ENCODE measurements at regions not wholly inside any gene's neighbourhood (a gene's known extent, or its start where the extent isn't known, plus 50 kb on each side); places are given as distances from the start of the nearest gene placed in this dataset.
"Not testable (repeated sequence)": the region's sequence is repeated elsewhere in the genome, so short reads cannot be mapped to it uniquely, and the experiment has no call there.

DNA sequence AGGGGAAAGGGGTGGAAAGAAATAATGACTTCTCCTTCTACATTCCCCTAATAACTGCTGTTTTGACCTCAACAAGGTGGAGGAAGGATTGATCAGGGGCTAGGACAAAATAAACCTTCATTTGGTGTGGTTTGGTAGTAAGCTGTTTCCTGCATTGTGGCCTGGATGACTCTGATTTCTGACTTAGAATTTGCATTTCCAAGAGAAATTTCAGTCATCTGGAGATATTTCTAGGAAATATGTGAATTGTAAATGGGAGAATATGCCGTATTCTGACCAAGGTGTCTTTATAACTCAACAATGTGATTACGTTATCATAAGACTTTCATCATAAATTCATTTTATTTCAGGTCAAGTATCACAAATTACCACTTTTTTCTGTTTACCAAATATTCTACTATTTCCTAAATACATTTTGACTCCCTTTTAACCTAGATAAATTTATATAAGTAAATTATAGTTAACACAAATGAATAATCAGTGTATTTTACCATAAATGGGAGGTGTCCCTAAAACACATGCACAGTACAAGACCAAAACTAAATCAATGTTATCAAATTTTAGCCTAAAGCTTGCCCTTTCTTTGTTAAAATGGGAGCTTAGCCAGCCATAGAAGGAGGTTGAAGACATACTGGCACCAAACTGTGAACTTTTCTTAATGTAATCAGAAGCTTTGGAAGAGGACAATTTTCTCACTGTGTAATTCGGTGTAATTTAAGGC, 828.8 kb downstream of the TMTC2 start:
- DNase-seq, result no peak

DNA sequence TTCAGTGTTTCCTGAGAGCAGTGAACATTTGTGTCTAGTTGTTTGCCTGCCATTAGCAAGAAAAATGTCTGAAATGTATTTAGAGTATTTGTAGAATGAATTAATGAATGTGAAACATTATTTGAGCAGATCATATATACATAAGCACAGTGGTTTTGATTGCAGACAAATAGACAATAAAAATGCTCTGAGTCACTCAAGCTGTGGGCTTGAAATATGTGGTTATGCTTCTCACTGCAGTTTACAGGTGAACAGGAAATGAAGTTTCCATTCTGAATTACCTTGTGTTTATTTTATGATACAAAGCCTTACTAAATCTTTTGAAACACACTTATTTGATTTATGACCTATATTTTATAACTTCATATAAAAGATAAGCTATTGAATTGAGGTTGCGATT, 827.7 kb downstream of the TMTC2 start:
- DNase-seq, result no peak

DNA sequence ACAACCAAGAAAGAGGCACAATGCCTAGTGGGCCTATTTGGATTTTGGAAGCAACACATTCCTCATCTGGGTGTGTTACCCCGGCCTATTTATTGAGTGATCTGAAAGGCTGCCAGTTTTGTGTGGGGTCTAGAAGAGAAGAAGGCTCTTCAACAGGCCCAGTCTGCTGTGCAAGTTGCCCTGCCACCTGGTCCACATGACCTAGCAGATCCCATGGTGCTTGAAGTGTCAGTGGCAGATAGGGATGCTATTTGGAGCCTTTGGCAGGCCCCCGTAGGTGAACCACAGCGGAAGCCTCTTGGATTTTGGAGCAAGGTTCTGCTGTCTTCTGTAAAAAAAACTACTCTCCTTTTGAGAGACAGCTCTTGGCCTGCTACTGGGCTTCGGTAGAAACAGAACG, 820.1 kb downstream of the TMTC2 start:
- no peak for DNase-seq

DNA sequence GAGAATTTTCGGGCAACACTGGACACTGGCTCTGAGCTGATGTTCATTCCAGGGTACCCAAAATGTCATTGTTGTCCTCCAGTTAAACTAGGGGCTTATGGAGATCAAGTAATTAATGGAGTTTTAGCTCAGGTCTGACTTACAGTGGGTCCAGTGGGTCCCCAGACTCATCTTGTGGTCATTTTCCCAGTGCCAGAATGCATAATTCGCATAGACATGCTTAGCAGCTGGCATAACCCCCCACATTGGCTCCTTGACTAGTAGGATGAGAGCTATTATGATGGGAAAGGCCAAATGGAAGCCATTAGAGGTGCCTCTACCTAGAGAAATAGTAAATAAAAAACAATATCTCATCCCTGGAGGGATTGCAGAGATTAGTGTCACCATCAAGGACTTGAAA, 818.9 kb downstream of the TMTC2 start:
- DNase-seq, result no peak

DNA sequence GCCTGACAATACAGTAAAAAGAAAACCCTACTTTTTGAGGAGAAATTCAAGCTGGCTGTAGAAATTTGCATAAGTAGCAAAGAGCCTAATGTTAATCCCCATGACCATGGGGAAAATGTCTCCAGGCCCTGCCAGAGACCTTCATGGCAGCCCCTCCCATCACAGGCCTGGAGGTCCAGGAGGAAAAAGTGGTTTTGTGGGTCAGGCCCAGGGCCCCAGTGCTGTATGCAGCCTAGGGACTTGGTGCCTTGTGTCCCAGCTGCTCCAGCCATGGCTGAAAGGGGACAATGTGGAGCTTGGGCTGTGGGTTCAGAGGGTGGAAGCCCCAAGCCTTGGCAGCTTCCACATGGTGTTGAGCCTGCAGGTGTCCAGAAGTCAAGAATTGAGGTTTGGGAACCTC, 813.2 kb downstream of the TMTC2 start:
- DNase-seq, result not testable (repeated sequence)

DNA sequence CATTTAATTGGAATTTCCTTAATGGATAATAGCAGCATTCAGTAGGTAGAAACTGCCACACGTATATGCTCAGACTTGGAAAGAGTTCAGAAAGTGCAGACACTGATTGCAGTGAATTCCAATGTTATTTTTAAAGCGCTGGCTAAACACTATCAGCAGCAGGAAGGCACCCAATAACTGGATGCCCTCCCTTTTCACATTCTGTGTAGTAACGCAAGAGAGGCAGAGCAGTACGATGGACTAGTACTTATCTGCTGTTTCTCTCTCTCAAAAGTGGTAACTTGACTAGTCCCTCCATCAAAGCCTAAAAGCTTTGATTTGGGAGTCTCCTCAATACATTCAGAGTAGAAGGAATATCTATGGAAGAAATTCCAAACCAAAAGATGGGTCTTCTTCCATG, 791.0 kb downstream of the TMTC2 start:
- DNase-seq, result no peak

DNA sequence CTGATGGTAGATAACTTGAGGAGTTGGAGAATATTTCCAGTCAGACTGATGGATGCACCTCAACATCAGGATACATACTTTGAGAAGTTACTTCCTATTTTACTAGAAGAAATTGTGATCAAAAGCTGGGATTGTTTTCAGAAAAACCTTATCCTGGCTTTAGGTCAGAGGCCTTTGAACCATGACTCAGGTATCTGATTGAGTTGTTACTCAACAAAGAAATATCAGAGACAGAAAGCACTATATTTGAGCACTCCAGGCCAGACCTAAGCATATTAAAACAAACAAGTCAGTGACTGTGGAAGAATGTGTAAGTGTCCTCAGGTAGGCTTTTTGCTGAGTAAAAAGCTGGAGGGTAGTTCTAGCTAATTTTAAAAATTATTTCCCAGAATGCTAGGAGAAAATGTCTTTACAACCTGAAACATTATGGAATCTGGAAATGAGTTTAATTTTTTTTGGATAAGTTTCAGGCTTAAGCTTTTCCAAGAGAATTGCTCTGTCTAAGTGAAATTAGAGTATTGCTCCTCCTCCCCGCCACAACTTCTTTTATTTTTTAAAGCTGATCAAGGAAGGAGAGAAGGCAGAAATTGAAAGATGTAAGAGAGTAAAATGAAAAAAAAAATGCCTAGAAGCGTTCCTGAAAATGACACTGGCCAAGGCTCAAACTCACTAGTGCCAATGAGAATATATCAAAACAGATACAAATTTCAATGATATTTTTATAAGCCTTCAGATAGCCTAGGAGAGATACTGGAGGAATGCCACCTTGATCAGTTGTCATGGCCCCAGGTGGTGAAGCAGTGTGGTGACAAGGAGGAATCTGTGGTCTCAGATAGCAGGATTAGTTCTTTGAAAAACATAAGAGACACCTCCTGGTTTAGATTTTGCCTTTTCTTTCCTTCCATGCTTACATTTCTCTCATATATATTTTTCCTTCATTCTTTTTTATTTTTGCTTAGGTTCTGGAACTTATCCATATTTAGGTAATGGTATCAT, 790.3 kb downstream of the TMTC2 start:
- no peak for DNase-seq

DNA sequence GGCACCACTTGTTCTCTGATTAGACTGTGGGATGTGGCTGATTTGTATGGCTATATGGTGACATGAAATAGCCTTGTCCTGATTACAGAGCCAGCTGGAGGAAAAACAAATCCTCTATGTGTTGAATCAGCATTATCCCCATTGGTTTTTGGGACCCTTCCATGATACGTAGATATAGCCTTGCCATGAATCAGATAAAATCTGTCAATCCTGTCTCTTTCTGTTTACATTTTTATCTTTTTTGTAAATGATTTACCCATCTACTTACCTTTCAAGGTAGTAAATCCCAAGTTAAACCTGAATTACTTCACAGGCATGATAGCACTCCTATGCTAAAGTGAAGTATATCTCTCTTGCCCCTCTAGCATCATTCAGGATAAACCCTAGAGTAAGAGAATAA, 789.3 kb downstream of the TMTC2 start:
- DNase-seq, result no peak

DNA sequence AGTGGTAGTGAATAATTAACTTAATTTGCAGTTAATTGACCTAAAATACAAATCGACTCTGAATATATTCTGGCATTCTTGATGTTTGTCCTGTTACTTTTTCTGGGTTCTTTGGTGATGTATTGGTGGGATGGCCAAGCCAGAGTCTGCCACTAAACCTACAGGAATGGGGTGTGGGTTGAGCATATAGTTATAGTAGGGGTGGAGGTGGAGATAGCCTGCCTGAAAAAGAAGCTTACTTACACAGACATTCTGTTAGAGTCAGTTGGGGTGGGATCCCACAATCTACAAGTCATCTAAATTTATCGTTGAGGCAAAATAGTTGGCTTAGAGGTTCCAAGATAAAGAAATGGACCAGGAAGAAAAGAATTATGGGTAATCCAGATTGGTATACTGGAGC, 787.7 kb downstream of the TMTC2 start:
- DNase-seq, result no peak

DNA sequence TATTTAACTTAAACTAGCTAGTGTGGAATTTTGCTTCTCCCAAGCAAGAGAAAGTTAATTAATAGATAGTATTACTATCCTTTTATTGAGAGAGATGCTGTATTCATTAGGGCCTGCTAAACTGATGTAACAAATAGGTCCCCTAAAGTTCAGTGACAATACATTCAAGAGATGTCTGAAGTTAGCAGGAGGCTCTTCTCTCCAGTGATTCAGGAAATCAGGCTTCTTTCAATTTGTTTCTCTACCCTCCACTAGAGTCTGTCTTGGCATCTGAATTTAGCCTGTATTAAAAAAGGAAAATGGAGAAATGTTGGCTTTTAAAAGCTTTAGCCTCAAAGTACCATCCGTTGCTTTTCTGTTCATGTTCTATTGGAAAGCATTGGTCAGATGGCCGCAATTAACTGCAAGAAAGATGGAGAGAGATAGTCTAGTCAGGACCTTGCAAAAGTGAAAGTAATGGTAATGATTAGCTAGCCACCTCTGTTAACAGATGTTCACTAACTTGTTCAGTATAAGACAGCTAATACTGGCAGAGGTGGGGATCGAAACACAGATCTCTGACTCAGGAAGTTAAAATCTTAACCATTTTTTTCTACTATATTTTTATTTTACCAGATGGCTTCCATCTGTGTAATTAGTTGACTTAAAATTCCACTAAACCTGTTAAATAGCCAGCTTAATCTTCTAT, 786.8 kb downstream of the TMTC2 start:
- DNase-seq, result peak; percentile 17

DNA sequence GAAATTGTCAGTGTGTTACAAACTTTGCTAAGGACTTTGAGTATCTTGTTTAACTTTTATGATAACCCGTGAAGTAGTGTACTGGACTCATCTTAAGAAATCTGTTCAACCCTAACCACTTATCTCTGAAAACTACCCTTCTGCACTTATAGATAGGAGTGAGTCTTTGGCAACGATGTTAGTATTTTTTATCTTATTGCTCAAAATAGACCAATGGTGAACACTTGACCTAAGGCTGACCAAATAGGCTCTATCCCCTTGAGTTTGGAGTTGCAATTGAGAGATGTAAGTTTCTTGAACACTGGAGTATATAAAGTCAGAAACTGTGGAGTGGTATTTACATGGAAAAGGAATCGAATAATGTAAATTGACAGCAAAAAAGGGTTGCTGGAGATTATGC, 786.1 kb downstream of the TMTC2 start:
- no peak for DNase-seq

DNA sequence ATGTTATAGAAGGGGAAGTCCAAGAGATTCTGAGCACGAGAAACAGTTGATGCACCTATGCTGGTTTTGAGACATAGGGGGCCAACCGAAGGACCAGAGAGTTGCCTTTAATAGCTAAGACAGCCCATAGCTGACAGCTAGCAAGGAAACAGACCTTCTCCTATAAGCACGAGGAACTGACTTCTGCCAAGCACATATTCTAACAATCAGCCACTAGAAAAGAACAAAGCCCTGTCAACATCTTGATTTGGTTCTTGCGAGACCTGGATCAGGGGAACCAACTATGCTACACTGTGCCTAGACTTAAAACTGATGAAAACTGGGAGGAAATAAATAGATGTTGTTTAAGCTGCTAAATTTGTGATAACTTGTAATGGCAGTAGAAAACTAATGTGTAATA, 785.6 kb downstream of the TMTC2 start:
- DNase-seq, result no peak

DNA sequence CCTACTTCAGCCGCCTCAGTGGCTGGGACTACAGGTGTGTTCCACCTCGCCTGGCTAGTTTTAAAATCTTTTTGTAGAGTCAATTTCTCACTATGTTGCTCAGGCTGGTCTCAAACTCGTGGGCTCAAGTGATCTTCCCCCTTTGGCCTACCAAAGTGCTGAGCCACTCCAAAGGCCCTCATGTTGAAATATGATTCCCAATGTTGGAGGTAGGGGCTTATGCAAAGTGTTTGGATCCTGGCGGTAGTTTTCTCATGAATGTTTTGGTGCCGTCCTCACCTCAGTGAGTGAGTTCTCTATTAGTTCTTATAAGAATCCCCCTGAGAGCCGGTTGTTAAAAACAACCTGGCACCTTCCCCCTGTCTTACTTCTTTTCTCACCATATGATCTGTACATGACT, 784.6 kb downstream of the TMTC2 start:
- no peak for DNase-seq

DNA sequence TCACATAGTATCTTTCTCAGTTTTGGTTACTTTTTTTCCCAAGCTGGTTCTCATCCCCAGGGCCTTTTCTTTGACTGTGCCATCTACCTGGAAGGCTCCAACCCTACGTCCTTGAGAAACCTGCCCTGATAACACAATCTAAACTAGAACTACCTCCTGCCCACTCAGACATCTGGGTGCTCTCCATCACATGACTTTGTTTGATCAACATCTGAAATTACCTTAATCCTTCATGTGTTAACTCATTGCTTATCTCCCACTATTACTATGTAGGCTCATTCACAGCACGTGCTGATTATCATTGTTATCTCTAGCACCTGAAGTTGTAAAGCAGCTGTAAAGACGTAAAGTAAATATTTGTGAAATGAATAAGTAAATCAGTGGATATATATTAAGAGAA, 784.0 kb downstream of the TMTC2 start:
- DNase-seq, result no peak

DNA sequence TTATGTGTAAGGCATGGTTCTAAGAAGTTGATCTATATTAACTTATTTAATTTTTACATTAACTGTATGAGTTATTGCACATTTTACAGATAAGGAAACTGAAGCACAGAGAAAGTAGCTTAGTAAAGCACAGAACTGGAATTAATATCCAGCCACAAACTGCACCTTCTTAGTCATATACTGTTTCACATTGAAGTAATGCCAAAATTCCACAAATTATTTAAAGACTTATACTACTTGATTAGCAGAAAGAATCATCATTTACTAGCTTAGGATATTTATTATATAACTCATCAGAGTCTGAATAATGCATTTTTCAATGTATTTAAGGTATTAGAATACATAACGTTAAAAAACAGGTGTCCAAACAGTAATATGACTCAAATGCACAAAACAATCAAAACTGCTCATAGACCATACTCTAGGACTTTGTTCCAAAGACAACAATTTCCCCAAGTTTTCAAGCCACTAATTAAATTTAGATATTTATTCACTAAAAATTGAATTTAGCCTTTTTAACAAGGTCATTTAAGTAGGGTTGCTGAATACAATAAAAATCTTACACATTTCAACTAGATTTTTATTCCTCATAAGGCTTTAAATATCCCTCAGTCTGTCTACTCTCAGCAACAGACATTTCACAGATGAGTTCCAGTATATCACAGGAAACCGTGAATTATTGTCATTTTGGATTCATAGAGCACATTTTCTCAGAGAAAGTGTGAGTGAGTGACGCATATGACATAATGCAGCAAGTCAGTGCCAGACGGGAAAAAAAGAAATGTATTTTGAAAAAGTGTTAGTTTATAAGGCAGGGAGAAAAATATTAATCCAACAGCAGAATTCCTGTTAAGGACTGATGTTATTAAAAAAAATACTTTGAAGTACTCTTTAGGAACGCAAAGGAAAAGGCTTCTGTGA, 782.5 kb downstream of the TMTC2 start:
- peak; percentile 13 for DNase-seq

DNA sequence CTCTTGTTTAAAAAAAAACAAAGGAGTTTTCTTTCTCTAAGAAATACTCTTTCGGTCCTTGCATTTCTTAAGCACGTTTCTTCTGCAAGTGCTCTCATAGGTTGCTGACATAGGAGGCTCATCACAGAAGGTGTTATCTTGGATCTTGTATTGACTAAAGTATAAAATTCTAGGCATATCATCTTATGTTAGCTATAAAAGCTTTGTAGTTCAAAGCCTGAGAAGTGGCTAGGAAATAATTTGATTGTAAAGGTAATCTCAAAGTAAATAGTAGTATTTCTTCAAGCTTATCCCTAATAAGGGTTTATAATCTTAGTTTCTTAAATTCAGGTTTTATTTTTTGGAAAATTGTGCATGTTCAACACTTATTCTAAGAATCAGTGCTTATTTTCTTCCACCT, 778.9 kb downstream of the TMTC2 start:
- DNase-seq, result no peak

DNA sequence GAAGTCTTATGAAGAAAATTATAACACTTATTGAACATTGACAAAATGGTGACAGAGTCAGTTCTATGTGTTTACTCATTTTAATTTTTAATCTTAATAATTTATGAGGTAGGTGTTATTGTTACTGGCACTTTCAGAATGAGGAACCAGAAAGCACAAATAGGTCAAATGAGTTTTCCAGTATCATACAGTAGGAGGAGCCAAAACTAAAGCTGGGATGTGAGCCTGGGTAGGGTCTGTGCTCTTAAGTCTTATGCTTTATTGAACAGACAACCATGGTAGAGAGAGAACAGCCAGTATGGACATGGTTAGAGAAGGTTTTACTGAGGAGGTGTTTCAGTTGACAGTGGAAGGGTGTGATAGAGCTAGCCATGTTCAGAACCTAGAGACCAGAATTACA, 775.7 kb downstream of the TMTC2 start:
- DNase-seq, result no peak

DNA sequence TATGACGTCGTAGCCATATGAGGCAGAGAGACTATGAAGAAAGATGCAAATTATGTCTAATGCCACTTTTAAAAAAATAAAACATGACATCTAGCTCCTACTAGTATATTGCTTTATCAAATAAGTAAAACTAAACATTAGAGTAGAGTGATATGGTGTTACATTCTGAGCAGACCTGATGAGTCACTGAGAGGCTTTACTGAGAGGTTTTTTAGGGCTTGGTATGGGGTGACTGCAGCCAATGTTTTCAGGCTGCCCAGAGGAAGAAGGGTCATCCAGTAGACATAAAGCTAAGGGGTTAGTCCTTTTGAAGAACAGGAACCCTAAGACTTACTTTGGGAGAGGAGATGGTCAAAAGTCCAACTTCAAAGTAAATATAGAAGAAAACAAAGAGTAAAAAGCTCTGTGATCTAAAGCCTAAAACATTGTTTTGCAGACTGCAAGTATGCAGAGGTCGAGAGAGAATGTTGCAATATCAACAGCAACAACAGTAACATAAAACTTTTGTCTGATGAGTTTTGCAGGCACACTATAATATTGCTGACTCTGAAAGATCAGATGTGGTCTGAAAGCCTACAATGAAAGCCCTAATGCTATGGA, 774.7 kb downstream of the TMTC2 start:
- peak; percentile 20 for DNase-seq

DNA sequence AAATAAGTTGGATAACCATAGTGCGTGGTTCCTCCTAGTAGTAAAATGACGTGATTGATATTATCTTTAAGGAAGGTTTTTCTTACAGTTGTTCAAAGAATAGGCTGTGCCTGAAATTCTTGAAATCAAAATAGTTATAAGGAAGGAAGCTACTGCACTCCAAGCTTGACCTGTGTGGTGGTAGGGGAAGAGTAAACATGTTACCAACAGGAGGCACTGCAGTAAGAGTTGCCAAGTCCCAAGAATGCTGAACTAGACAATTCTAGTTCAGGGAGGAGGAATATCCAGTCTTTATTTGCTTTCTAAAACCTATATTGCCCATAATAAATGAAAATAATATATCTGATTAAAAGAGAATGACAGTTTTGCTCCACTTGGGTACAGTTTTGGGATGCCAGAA, 764.5 kb downstream of the TMTC2 start:
- no peak for DNase-seq

DNA sequence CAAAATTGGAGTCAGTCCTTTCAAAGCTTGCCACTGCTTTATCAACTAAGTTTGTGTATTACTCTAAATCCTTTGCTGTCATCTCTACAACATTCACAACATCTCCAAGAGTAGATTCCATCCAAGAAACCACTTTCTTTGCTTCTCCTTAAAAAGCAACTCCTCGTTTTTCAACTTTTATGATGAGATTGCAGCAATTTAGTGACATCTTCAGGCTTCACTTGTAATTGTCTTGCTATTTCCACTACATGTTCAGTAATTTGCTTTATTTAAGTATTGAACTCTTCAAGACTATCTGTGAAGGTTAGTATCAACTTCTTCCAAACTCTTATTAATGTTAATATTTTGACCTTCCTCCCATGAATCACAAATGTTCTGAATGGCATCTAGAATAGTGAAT, 747.9 kb downstream of the TMTC2 start:
- DNase-seq, result no peak

DNA sequence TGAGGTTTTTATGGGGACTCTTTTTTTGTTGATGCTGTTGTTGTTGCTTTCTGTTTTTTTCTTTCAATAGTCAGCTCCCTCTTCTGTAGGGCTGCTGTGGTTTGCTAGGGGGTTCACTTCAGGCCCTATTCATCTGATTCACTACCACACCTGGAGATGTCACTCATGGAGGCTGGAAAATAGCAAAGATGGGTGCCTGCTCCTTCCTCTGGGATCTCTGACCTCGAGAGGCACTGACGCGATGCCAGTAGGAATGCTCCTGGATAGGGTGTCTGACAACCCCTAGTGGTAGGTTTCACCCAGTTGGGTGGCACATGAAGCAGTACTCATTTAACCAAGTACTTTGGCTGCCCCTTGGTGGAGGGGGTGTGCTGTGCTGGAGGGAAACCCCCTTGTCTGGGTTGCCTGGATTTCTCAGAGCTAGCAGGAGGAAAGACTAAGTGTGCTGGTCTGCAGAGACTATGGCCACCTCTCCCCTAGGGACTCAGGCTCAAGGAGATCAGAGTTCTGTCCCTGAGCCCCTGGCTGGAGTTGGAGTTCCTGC, 745.5 kb downstream of the TMTC2 start:
- no peak for DNase-seq

All from fibroblast of skin of right quadriceps (primary cell).